ENCODE measurements at regions not wholly inside any gene's neighbourhood (a gene's known extent, or its start where the extent isn't known, plus 50 kb on each side); places are given as distances from the start of the nearest gene placed in this dataset.

GRCh38 chr10:36129051-36129450 lies 487.0 kb upstream of the FZD8 start:
- DNase-seq (ENCODE audit: low read depth): no peak
- TF ChIP-seq, protein P1, sequence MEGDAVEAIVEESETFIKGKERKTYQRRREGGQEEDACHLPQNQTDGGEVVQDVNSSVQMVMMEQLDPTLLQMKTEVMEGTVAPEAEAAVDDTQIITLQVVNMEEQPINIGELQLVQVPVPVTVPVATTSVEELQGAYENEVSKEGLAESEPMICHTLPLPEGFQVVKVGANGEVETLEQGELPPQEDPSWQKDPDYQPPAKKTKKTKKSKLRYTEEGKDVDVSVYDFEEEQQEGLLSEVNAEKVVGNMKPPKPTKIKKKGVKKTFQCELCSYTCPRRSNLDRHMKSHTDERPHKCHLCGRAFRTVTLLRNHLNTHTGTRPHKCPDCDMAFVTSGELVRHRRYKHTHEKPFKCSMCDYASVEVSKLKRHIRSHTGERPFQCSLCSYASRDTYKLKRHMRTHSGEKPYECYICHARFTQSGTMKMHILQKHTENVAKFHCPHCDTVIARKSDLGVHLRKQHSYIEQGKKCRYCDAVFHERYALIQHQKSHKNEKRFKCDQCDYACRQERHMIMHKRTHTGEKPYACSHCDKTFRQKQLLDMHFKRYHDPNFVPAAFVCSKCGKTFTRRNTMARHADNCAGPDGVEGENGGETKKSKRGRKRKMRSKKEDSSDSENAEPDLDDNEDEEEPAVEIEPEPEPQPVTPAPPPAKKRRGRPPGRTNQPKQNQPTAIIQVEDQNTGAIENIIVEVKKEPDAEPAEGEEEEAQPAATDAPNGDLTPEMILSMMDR (IDR thresholded peaks at IDR 0.05; ENCODE audit: low read length, missing control alignments): no peak
- H3K4me3 ChIP-seq (replicated peaks; ENCODE audit: low read depth, low read length): no peak overlapping the region

DNA sequence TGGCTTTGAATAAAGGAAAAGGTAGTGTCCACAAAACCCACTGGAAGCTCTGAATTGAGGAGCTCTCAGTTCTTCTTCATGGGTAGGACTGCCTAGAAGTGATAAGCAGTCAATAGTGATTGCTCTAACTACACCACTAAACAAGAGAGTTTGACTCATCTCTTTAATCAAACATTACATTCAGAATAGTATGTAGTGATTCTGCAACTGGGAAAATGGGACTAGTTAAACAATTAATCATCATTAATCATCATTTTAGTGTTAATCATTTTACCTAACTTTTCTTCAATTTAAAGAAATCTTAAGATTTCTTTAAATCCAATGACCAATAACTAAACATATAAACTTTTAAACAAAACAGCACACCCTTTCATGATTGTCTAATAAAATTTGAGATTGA lies 484.0 kb upstream of the FZD8 start:
- TF ChIP-seq, protein P1 (IDR thresholded peaks at IDR 0.05; ENCODE audit: low read length, missing control alignments): no peak
- H3K4me3 ChIP-seq (replicated peaks; ENCODE audit: low read depth, low read length): no peak overlapping the region
- no peak for DNase-seq (ENCODE audit: low read depth)

GRCh38 chr10:36119455-36119854 lies 477.4 kb upstream of the FZD8 start:
- DNase-seq (ENCODE audit: low read depth): no peak
- no peak overlapping the region for H3K4me3 ChIP-seq (replicated peaks; ENCODE audit: low read depth, low read length)

GRCh38 chr10:36118314-36118713 lies 476.2 kb upstream of the FZD8 start:
- no peak overlapping the region for H3K4me3 ChIP-seq (replicated peaks; ENCODE audit: low read depth, low read length)
- TF ChIP-seq, protein P1 (IDR thresholded peaks at IDR 0.05; ENCODE audit: low read length, missing control alignments): no peak

More at GRCh38 chr10:36119455-36119854, 477.4 kb upstream of the FZD8 start:
- TF ChIP-seq, protein P1 (IDR thresholded peaks at IDR 0.05; ENCODE audit: low read length, missing control alignments): no peak

DNA sequence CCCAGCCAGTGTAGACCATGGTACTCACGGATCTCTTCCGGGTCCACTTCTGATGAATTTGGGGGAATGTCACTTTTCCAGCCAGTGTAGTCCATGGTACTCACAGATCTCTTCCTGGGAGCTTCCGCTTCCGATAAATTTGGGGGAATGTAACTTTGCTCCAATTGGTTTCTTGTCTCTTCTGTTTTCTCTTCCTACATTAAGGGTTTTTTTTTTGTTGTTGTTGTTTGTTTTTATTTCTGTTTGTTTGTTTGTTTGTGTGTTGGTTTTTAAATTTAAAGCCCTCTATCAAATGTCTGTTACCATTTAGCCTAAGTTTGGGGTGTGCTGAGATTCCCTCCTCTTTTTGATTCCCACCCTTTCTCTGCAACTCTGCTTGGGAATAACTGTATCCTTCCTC lies 475.8 kb upstream of the FZD8 start:
- no peak for DNase-seq (ENCODE audit: low read depth)
- no peak overlapping the region for H3K4me3 ChIP-seq (replicated peaks; ENCODE audit: low read depth, low read length)
- TF ChIP-seq, protein P1 (IDR thresholded peaks at IDR 0.05; ENCODE audit: low read length, missing control alignments): no peak

More at GRCh38 chr10:36118314-36118713, 476.2 kb upstream of the FZD8 start:
- DNase-seq (ENCODE audit: low read depth): no peak

GRCh38 chr10:36117231-36117630 lies 475.1 kb upstream of the FZD8 start:
- DNase-seq (ENCODE audit: low read depth): no peak
- TF ChIP-seq, protein P1 (IDR thresholded peaks at IDR 0.05; ENCODE audit: low read length, missing control alignments): no peak
- no peak overlapping the region for H3K4me3 ChIP-seq (replicated peaks; ENCODE audit: low read depth, low read length)

DNA sequence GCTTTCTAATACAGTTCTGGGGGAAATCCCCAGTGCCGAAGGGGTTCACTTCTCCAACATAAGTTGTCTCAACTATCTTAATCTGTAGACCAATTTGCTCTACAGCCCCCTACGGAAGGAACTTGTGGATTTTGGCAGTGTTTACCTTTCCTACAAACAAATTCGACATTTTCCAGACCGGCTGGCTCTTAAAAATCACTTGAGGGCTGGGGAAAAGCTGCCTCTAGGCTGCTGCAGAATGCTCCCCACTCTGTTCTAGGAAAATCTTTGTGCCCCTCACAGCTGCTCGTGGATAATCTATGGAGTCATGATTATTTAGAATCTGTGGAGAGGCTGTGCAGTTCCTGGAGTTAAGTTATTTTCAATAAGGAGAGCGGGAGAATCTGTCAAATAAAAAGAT lies 474.6 kb upstream of the FZD8 start:
- no peak overlapping the region for H3K4me3 ChIP-seq (replicated peaks; ENCODE audit: low read depth, low read length)
- TF ChIP-seq, protein P1 (IDR thresholded peaks at IDR 0.05; ENCODE audit: low read length, missing control alignments): no peak
- no peak for DNase-seq (ENCODE audit: low read depth)
